OCI-LY3 (cell line): ENCODE measurements at regions not wholly inside any gene's neighbourhood (a gene's known extent, or its start where the extent isn't known, plus 50 kb on each side); places are given as distances from the start of the nearest gene placed in this dataset.

Experiments used
- CTCF ChIP-seq: fragments of 200-600, 300-600 bp; sonication (generic); IDR thresholded peaks from 2 replicates; pipeline ENCODE4 v1.5.1; 2014; ENCODE audit warnings: antibody characterized with exemption, low read length, low read depth
- EZH2phosphoT487 ChIP-seq: fragments of 200-600 bp; shearing (Covaris generic); IDR thresholded peaks from 2 replicates; pipeline ENCODE4 v1.6.1; 2018; ENCODE audit warnings: antibody characterized with exemption, mixed run types, low read depth

- TF ChIP-seq CTCF: no peak
- TF ChIP-seq EZH2phosphoT487: no peak
Measured at GRCh38 chr1:234696148-234696576, 86.2 kb upstream of the IRF2BP2 start.
